Gastrocnemius medialis (tissue), 4 donors: ENCODE measurements at regions not wholly inside any gene's neighbourhood (a gene's known extent, or its start where the extent isn't known, plus 50 kb on each side); places are given as distances from the start of the nearest gene placed in this dataset.

Source experiments
- CTCF ChIP-seq, 5 experiments: fragments of 450-650 bp in 3 of 5; fragments of 200-600 bp in 2 of 5; sonication (generic) in 2 of 5; IDR thresholded peaks in 4 of 5; conservative IDR thresholded peaks in 1 of 5; 1 replicate in 4 of 5; 2 replicates in 1 of 5; pipeline ENCODE4 v1.5.1; 2016 to 2019; ENCODE audit warnings: antibody characterized with exemption in 5 of 5, mild to moderate bottlenecking in 3 of 5, moderate library complexity in 3 of 5
- POLR2A ChIP-seq, 2 donors: fragments of 450-650 bp; IDR thresholded peaks; one replicate each; pipeline ENCODE4 v1.6.1; 2017; ENCODE audit warnings: antibody characterized with exemption in 2 of 2, mild to moderate bottlenecking in 2 of 2, moderate library complexity in 2 of 2

- TF ChIP-seq CTCF (IDR thresholded peaks at IDR 0.05 in 4 of 5, conservative IDR thresholded peaks at IDR 0.05 in 1 of 5) (no peak), POLR2A (IDR thresholded peaks at IDR 0.05) (no peak)
Measured at GRCh38 chr16:89042711-89043551, 50.7 kb upstream of the ACSF3 start.
